Right atrium auricular region (tissue), 2 donors: ENCODE measurements at regions not wholly inside any gene's neighbourhood (a gene's known extent, or its start where the extent isn't known, plus 50 kb on each side); places are given as distances from the start of the nearest gene placed in this dataset.

Experiments
- DNase-seq: peaks from one replicate; pipeline ENCODE4 v3.0.0-alpha.2; 2019; ENCODE audit warnings: low spot score
- H3K27ac ChIP-seq, 2 donors: fragments of 200-600 bp; sonication (generic); 1 replicate in 1 of 2; 2 replicates in 1 of 2; pipeline ENCODE4 v1.5.1; 2016 to 2019
- H3K27me3 ChIP-seq, 2 donors: fragments of 200-600 bp; sonication (generic); one replicate each; pipeline versions ENCODE4 v1.5.1 to v1.6.0; 2017 to 2019
- H3K36me3 ChIP-seq: fragments of 200-600 bp; sonication (generic); one replicate; pipeline ENCODE4 v1.5.1; 2016
- H3K4me1 ChIP-seq, 2 donors: fragments of 200-600 bp; sonication (generic); one replicate each; pipeline versions ENCODE4 v1.5.1 to v1.6.0; 2017 to 2019
- H3K4me3 ChIP-seq, 2 donors: fragments of 200-600 bp; sonication (generic); 1 replicate in 1 of 2; 2 replicates in 1 of 2; pipeline ENCODE4 v1.5.1; 2017 to 2019; ENCODE audit warnings: mild to moderate bottlenecking in 1 of 2, moderate library complexity in 1 of 2
- H3K9me3 ChIP-seq, 2 donors: fragments of 200-600 bp; sonication (generic); one replicate each; pipeline ENCODE4 v1.5.1; 2019
- CTCF ChIP-seq, 2 donors: fragments of 200-600 bp; sonication (generic); IDR thresholded peaks; one replicate each; pipeline ENCODE4 v1.5.1; 2019; ENCODE audit warnings: antibody characterized with exemption in 2 of 2

- no peak for TF ChIP-seq CTCF (IDR thresholded peaks at IDR 0.05)
- Histone ChIP-seq H3K27ac (no peak overlapping the region), H3K36me3 (no peaks in the 10 kb centered on the region), H3K4me3 (no peak overlapping the region), H3K4me1 (no peaks in the 10 kb centered on the region), H3K9me3 (no peaks in the 10 kb centered on the region), H3K27me3 (no peaks in the 10 kb centered on the region)
- DNase-seq = no peak
Observed at GRCh38 chr3:94179059-94179458, 116.2 kb downstream of the NSUN3 start.

DNA sequence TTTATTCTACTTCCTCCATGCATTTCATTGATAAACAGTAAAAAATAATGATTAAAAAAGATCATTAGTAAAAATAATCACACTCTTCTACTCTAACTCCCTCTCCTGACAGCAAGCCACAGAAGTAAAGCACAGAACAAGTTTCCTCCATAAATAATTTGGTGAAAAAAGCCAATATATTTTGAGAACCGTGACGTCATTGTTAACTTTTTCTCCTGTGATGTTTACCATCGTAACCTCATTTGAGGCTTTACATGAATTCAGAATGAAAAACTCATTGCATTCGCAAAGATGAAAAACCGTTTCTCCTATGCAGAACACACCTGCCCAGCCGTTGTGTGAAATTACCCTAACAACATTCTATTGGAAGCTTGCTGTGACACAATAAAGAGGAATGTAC lies 120.7 kb downstream of the NSUN3 start:
- TF ChIP-seq CTCF (IDR thresholded peaks at IDR 0.05) = no peak
- H3K4me3 ChIP-seq = no peak overlapping the region
- no peaks in the 10 kb centered on the region for H3K36me3 ChIP-seq
- no peak overlapping the region for H3K27ac ChIP-seq
- no peak for DNase-seq
- H3K9me3 ChIP-seq = no peaks in the 10 kb centered on the region
- no peaks in the 10 kb centered on the region for H3K27me3 ChIP-seq
- no peaks in the 10 kb centered on the region for H3K4me1 ChIP-seq

- no peak overlapping the region for H3K4me3 ChIP-seq
- H3K27me3 ChIP-seq = no peaks in the 10 kb centered on the region
- H3K4me1 ChIP-seq = no peaks in the 10 kb centered on the region
- no peak for TF ChIP-seq CTCF (IDR thresholded peaks at IDR 0.05)
- no peak for DNase-seq
- no peaks in the 10 kb centered on the region for H3K9me3 ChIP-seq
- no peaks in the 10 kb centered on the region for H3K36me3 ChIP-seq
- no peak overlapping the region for H3K27ac ChIP-seq
Observed at GRCh38 chr3:94184781-94185180, 121.9 kb downstream of the NSUN3 start.

- Histone ChIP-seq H3K27ac (no peak overlapping the region), H3K36me3 (no peaks in the 10 kb centered on the region), H3K9me3 (no peaks in the 10 kb centered on the region), H3K4me1 (no peaks in the 10 kb centered on the region), H3K27me3 (no peaks in the 10 kb centered on the region), H3K4me3 (no peak overlapping the region)
- TF ChIP-seq CTCF (IDR thresholded peaks at IDR 0.05) = no peak
- DNase-seq = no peak
Observed at GRCh38 chr3:94185753-94186152, 122.9 kb downstream of the NSUN3 start.

GRCh38 chr3:94187697-94188096 lies 124.8 kb downstream of the NSUN3 start:
- no peaks in the 10 kb centered on the region for H3K36me3 ChIP-seq
- H3K27me3 ChIP-seq = no peaks in the 10 kb centered on the region
- no peaks in the 10 kb centered on the region for H3K9me3 ChIP-seq
- no peak overlapping the region for H3K27ac ChIP-seq
- no peaks in the 10 kb centered on the region for H3K4me1 ChIP-seq
- H3K4me3 ChIP-seq = no peak overlapping the region
- TF ChIP-seq CTCF (IDR thresholded peaks at IDR 0.05) = no peak
- DNase-seq = no peak

DNA sequence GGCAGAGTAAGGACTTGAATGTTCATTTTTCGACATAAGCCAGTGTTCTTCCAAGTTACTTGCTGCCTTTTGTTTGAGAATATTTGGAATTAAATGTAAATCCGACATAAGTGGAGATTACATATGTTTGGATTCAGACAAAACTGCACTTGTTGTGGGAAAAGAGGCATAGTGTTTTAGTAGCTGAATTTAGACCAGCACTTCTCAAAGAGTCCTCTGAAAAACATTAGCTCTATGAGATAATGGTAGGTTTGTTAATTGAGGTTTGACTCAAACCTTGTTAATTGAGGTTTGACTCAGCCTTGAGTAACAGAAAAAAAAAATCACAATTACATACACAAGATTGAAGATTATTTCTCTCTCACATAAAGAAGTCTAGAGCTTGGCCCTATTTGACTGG lies 132.5 kb downstream of the NSUN3 start:
- no peaks in the 10 kb centered on the region for H3K9me3 ChIP-seq
- no peaks in the 10 kb centered on the region for H3K4me1 ChIP-seq
- TF ChIP-seq CTCF (IDR thresholded peaks at IDR 0.05) = no peak
- no peaks in the 10 kb centered on the region for H3K27me3 ChIP-seq
- H3K27ac ChIP-seq = no peak overlapping the region
- H3K36me3 ChIP-seq = no peaks in the 10 kb centered on the region
- H3K4me3 ChIP-seq = no peak overlapping the region
- DNase-seq = no peak
